ENCODE measurements at regions not wholly inside any gene's neighbourhood (a gene's known extent, or its start where the extent isn't known, plus 50 kb on each side); places are given as distances from the start of the nearest gene placed in this dataset.

- Histone ChIP-seq H3K27me3 (ENCODE audit: insufficient read depth, poor library complexity, severe bottlenecking) (no peaks in the 10 kb centered on the region), H3K4me3 (replicated peaks; ENCODE audit: insufficient read depth, low read length) (no peak overlapping the region), H3K27ac (replicated peaks) (no peak overlapping the region)
- TF ChIP-seq SPI1 (IDR thresholded peaks at IDR 0.05; ENCODE audit: borderline replicate concordance, low read depth): no peak
- no peak for TF ChIP-seq GABPA (IDR thresholded peaks at IDR 0.05; ENCODE audit: low read depth)
- TF ChIP-seq POLR2AphosphoS5 (IDR thresholded peaks at IDR 0.05; ENCODE audit: low read depth): no peak
- no peak for TF ChIP-seq CTCF (IDR thresholded peaks at IDR 0.05; ENCODE audit: insufficient read depth, low read length)
- no peak for DNase-seq (ENCODE audit: low read depth in 1 of 2, low spot score in 1 of 2)
Observed at GRCh38 chr10:30731963-30732362, 102.4 kb upstream of the LYZL2 start.

GRCh38 chr10:30730306-30730705 is 100.8 kb upstream of the LYZL2 start:
- DNase-seq (ENCODE audit: low read depth in 1 of 2, low spot score in 1 of 2): no peak
- no peak overlapping the region for H3K27ac ChIP-seq (replicated peaks)
- H3K4me3 ChIP-seq (replicated peaks; ENCODE audit: insufficient read depth, low read length): no peak overlapping the region
- TF ChIP-seq SPI1 (IDR thresholded peaks at IDR 0.05; ENCODE audit: borderline replicate concordance, low read depth) (no peak), CTCF (IDR thresholded peaks at IDR 0.05; ENCODE audit: insufficient read depth, low read length) (no peak), POLR2AphosphoS5 (IDR thresholded peaks at IDR 0.05; ENCODE audit: low read depth) (no peak)
- H3K27me3 ChIP-seq (ENCODE audit: insufficient read depth, poor library complexity, severe bottlenecking): no peaks in the 10 kb centered on the region

DNA sequence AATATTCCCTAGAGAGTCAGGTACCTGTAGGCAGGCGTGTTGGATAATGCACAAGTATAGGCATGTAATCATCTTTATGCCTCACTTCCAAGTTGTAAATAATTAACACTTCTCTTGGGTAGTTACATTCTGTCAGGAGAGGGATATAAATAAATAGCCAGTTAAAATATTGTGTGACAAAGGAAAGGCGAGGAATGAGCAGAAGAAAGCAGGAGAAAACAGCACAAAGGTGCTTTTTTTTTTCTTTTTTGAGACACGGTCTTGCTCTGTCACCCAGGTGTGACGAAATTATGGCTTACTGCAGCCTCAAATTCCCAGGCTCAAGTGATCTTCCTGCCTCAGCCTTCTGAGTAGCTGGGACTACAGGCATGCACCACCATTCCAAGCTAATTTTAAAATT is 99.2 kb upstream of the LYZL2 start:
- Histone ChIP-seq H3K4me3 (replicated peaks; ENCODE audit: insufficient read depth, low read length) (no peak overlapping the region), H3K27ac (replicated peaks) (no peak overlapping the region), H3K27me3 (ENCODE audit: insufficient read depth, poor library complexity, severe bottlenecking) (no peaks in the 10 kb centered on the region)
- DNase-seq (ENCODE audit: low read depth in 1 of 2, low spot score in 1 of 2): no peak
- TF ChIP-seq SPI1 (IDR thresholded peaks at IDR 0.05; ENCODE audit: borderline replicate concordance, low read depth) (no peak), CTCF (IDR thresholded peaks at IDR 0.05; ENCODE audit: insufficient read depth, low read length) (no peak), POLR2AphosphoS5 (IDR thresholded peaks at IDR 0.05; ENCODE audit: low read depth) (no peak), GABPA (IDR thresholded peaks at IDR 0.05; ENCODE audit: low read depth) (no peak)
- TF ChIP-seq, protein P1, sequence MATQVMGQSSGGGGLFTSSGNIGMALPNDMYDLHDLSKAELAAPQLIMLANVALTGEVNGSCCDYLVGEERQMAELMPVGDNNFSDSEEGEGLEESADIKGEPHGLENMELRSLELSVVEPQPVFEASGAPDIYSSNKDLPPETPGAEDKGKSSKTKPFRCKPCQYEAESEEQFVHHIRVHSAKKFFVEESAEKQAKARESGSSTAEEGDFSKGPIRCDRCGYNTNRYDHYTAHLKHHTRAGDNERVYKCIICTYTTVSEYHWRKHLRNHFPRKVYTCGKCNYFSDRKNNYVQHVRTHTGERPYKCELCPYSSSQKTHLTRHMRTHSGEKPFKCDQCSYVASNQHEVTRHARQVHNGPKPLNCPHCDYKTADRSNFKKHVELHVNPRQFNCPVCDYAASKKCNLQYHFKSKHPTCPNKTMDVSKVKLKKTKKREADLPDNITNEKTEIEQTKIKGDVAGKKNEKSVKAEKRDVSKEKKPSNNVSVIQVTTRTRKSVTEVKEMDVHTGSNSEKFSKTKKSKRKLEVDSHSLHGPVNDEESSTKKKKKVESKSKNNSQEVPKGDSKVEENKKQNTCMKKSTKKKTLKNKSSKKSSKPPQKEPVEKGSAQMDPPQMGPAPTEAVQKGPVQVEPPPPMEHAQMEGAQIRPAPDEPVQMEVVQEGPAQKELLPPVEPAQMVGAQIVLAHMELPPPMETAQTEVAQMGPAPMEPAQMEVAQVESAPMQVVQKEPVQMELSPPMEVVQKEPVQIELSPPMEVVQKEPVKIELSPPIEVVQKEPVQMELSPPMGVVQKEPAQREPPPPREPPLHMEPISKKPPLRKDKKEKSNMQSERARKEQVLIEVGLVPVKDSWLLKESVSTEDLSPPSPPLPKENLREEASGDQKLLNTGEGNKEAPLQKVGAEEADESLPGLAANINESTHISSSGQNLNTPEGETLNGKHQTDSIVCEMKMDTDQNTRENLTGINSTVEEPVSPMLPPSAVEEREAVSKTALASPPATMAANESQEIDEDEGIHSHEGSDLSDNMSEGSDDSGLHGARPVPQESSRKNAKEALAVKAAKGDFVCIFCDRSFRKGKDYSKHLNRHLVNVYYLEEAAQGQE (IDR thresholded peaks at IDR 0.05; ENCODE audit: insufficient replicate concordance, low read depth): no peak

GRCh38 chr10:30728127-30728526 is 98.6 kb upstream of the LYZL2 start:
- Histone ChIP-seq H3K4me3 (replicated peaks; ENCODE audit: insufficient read depth, low read length) (no peak overlapping the region), H3K27me3 (ENCODE audit: insufficient read depth, poor library complexity, severe bottlenecking) (no peaks in the 10 kb centered on the region), H3K27ac (replicated peaks) (no peak overlapping the region)
- no peak for DNase-seq (ENCODE audit: low read depth in 1 of 2, low spot score in 1 of 2)
- no peak for TF ChIP-seq SPI1 (IDR thresholded peaks at IDR 0.05; ENCODE audit: borderline replicate concordance, low read depth)
- no peak for TF ChIP-seq POLR2AphosphoS5 (IDR thresholded peaks at IDR 0.05; ENCODE audit: low read depth)
- no peak for TF ChIP-seq GABPA (IDR thresholded peaks at IDR 0.05; ENCODE audit: low read depth)
- TF ChIP-seq, protein P1 (IDR thresholded peaks at IDR 0.05; ENCODE audit: insufficient replicate concordance, low read depth): no peak
- TF ChIP-seq CTCF (IDR thresholded peaks at IDR 0.05; ENCODE audit: insufficient read depth, low read length): no peak

Measured in HL-60 (cell line).